GM19463 (cell line): ENCODE measurements at regions not wholly inside any gene's neighbourhood (a gene's known extent, or its start where the extent isn't known, plus 50 kb on each side); places are given as distances from the start of the nearest gene placed in this dataset.

Source experiments
- ATAC-seq: cut with Tn5 transposase; IDR thresholded peaks from one replicate; pipeline ENCODE4 v1.9.1; 2021; ENCODE audit warnings: mild to moderate bottlenecking, moderate library complexity; ENCODE audit not compliant: unreplicated experiment

- no peak for ATAC-seq
Measured at GRCh38 chr18:47552783-47553182, 301.3 kb upstream of the SKOR2 start.

- no peak for ATAC-seq
Measured at GRCh38 chr18:47550611-47551010, 299.2 kb upstream of the SKOR2 start.

GRCh38 chr18:47549021-47549540 lies 297.6 kb upstream of the SKOR2 start:
- ATAC-seq = no peak

- no peak for ATAC-seq
Measured at GRCh38 chr18:47547539-47548202, 296.2 kb upstream of the SKOR2 start.

- no peak for ATAC-seq
Measured at GRCh38 chr18:47545613-47546012, 294.2 kb upstream of the SKOR2 start.

GRCh38 chr18:47543080-47543479 lies 291.6 kb upstream of the SKOR2 start:
- ATAC-seq = no peak

GRCh38 chr18:47542551-47542950 lies 291.1 kb upstream of the SKOR2 start:
- ATAC-seq = no peak

GRCh38 chr18:47531717-47532116 lies 280.3 kb upstream of the SKOR2 start:
- no peak for ATAC-seq

- no peak for ATAC-seq
Measured at GRCh38 chr18:47530695-47531094, 279.2 kb upstream of the SKOR2 start.

- no peak for ATAC-seq
Measured at GRCh38 chr18:47528343-47528742, 276.9 kb upstream of the SKOR2 start.

GRCh38 chr18:47526147-47526546 lies 274.7 kb upstream of the SKOR2 start:
- no peak for ATAC-seq

- no peak for ATAC-seq
Measured at GRCh38 chr18:47522359-47522758, 270.9 kb upstream of the SKOR2 start.

GRCh38 chr18:47520263-47520662 lies 268.8 kb upstream of the SKOR2 start:
- no peak for ATAC-seq

GRCh38 chr18:47519706-47520105 lies 268.2 kb upstream of the SKOR2 start:
- ATAC-seq = no peak

GRCh38 chr18:47519277-47519676 lies 267.8 kb upstream of the SKOR2 start:
- no peak for ATAC-seq

GRCh38 chr18:47513614-47514013 lies 262.2 kb upstream of the SKOR2 start:
- no peak for ATAC-seq

- ATAC-seq = no peak
Measured at GRCh38 chr18:47512726-47513435, 261.4 kb upstream of the SKOR2 start.

GRCh38 chr18:47512056-47512455 lies 260.6 kb upstream of the SKOR2 start:
- no peak for ATAC-seq

GRCh38 chr18:47510831-47511230 lies 259.4 kb upstream of the SKOR2 start:
- ATAC-seq = no peak

GRCh38 chr18:47507651-47508050 lies 256.2 kb upstream of the SKOR2 start:
- no peak for ATAC-seq

GRCh38 chr18:47506897-47507296 lies 255.4 kb upstream of the SKOR2 start:
- no peak for ATAC-seq

GRCh38 chr18:47501946-47502345 lies 250.5 kb upstream of the SKOR2 start:
- ATAC-seq = no peak
